ENCODE measurements at regions not wholly inside any gene's neighbourhood (a gene's known extent, or its start where the extent isn't known, plus 50 kb on each side); places are given as distances from the start of the nearest gene placed in this dataset.

DNA sequence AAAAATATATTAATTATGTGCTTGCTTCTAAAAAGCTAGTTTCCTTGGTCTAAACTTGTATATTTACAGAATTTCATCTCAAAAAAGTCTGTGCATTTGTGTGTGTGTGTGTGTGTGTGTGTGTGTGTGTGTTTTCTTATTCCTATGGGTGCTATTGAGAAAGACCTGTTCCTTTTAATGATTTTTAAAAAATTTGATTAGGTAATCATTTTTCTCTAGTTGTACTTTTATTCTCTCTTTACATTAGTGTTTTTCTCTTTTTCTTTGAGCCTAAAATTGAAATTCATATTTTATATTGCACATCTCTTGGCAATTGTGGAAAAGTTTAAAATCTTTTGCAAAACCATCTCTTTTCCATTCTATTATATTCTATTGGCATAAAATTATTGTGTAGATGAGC, 690.4 kb upstream of the NDST4 start:
- TF ChIP-seq EZH2 (IDR thresholded peaks at IDR 0.05; ENCODE audit: insufficient read depth, poor library complexity, severe bottlenecking): no peak
- TF ChIP-seq EZH2phosphoT487 (IDR thresholded peaks at IDR 0.05; ENCODE audit: insufficient read depth, low read depth): no peak

All from GM23248 (cell line).